ENCODE measurements at regions not wholly inside any gene's neighbourhood (a gene's known extent, or its start where the extent isn't known, plus 50 kb on each side); places are given as distances from the start of the nearest gene placed in this dataset.
"Not testable (repeated sequence)": the region's sequence is repeated elsewhere in the genome, so short reads cannot be mapped to it uniquely, and the experiment has no call there.

DNA sequence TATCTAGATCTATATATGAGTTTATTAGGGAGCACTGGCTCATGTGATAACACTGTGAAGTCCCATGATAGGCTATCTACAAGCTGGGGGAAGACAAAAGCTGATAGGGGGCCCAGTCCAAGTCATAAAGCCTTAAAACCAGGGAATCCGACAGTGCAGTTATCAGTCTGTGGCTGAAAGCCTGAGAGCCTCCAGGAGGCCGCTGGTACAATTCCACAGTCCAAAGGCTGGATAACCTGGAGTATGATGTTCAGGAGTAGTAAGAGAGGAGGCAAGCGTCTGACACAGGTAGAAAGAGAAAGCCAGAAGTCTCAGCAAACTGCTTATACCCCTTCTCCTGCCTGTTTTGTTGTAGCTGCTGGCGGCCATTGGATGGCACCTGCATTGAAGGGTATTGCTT is 177.6 kb upstream of the SPRY1 start:
- no peaks in the 10 kb centered on the region for H3K27me3 ChIP-seq (ENCODE audit: control insufficient read depth in 2 of 2, insufficient read depth in 2 of 2, low read length in 2 of 2)
- H3K27ac ChIP-seq (ENCODE audit: low read depth in 2 of 2, low read length in 2 of 2) = no peak overlapping the region
- no peak overlapping the region for H3K9ac ChIP-seq (ENCODE audit: low read depth in 1 of 2, low read length in 2 of 2)
- H3K4me1 ChIP-seq (ENCODE audit: control insufficient read depth in 2 of 2, insufficient read depth in 2 of 2, low read length in 2 of 2) = no peaks in the 10 kb centered on the region
- H3K4me3 ChIP-seq (ENCODE audit: low read length in 2 of 2) = no peak overlapping the region
- no peaks in the 10 kb centered on the region for H3K9me3 ChIP-seq (ENCODE audit: control insufficient read depth in 2 of 2, low read length in 2 of 2)
- no peaks in the 10 kb centered on the region for H3K36me3 ChIP-seq (ENCODE audit: control insufficient read depth in 2 of 2, insufficient read depth in 2 of 2, low read length in 2 of 2)

DNA sequence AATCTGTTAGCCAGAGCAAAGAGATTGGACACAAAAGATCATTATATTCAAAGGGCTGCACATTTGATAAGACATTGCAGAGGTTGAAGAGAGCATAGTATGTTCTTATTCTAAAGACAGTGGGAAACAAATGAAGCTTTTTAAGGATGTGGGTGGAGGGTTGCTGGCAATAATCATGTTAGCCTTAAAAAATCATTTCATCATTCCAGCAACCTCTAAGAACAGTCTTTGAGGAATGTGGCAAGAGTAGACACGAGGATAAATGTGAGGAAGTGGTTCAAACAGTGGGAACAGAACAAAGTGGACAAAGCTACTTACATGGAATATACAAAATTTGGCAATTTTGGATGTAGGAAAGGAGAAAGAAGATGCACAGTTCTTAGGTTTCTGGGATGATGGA is 167.3 kb upstream of the SPRY1 start:
- Histone ChIP-seq H3K27ac (ENCODE audit: low read depth in 2 of 2, low read length in 2 of 2) (no peak overlapping the region), H3K4me3 (ENCODE audit: low read length in 2 of 2) (no peak overlapping the region), H3K36me3 (ENCODE audit: control insufficient read depth in 2 of 2, insufficient read depth in 2 of 2, low read length in 2 of 2) (no peaks in the 10 kb centered on the region), H3K4me1 (ENCODE audit: control insufficient read depth in 2 of 2, insufficient read depth in 2 of 2, low read length in 2 of 2) (no peaks in the 10 kb centered on the region), H3K27me3 (ENCODE audit: control insufficient read depth in 2 of 2, insufficient read depth in 2 of 2, low read length in 2 of 2) (no peaks in the 10 kb centered on the region), H3K9ac (ENCODE audit: low read depth in 1 of 2, low read length in 2 of 2) (no peak overlapping the region), H3K9me3 (ENCODE audit: control insufficient read depth in 2 of 2, low read length in 2 of 2) (no peaks in the 10 kb centered on the region)

DNA sequence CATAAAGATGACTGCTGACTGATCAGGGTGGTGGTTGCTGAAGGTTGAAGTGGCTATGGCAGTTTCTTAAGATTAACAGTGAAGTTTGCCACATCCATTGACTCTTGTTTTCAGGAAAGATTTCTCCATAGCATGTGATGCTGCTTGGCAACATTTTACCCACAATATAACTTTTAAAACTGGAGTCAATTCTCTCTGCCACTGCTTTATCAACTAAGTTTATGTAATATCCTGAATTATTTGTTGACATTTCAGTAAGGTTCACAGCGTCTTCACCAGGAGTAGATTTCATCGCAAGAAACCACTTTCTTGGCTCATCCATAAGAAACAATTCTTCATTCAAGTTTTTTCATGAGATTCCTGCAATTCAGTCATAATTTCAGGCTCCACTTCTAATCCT is 166.5 kb upstream of the SPRY1 start:
- H3K27ac ChIP-seq (ENCODE audit: low read depth in 2 of 2, low read length in 2 of 2) = no peak overlapping the region
- no peak overlapping the region for H3K9ac ChIP-seq (ENCODE audit: low read depth in 1 of 2, low read length in 2 of 2)
- H3K36me3 ChIP-seq (ENCODE audit: control insufficient read depth in 2 of 2, insufficient read depth in 2 of 2, low read length in 2 of 2) = no peaks in the 10 kb centered on the region
- H3K9me3 ChIP-seq (ENCODE audit: control insufficient read depth in 2 of 2, low read length in 2 of 2) = no peaks in the 10 kb centered on the region
- H3K4me1 ChIP-seq (ENCODE audit: control insufficient read depth in 2 of 2, insufficient read depth in 2 of 2, low read length in 2 of 2) = no peaks in the 10 kb centered on the region
- H3K4me3 ChIP-seq (ENCODE audit: low read length in 2 of 2) = no peak overlapping the region
- no peaks in the 10 kb centered on the region for H3K27me3 ChIP-seq (ENCODE audit: control insufficient read depth in 2 of 2, insufficient read depth in 2 of 2, low read length in 2 of 2)

DNA sequence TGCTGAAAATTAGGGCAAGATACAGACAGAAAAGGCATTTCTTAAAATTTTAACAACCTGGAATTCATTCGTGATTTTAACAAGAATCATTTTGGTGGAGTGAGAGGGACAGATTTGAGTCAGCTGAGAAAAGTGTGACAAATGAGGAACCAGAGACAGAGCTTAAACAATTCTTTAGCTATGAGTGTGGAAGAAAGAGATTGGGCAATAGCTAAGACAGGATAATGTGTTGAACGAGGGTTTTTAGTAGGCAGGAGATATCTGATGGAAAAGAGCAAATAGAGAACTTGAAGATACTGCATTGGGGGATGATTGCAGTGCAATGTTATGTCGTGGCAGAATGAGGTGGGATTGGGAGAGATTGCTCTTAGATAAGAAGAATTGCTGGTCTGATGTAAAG is 164.2 kb upstream of the SPRY1 start:
- Histone ChIP-seq H3K4me1 (ENCODE audit: control insufficient read depth in 2 of 2, insufficient read depth in 2 of 2, low read length in 2 of 2) (no peaks in the 10 kb centered on the region), H3K4me3 (ENCODE audit: low read length in 2 of 2) (no peak overlapping the region), H3K27ac (ENCODE audit: low read depth in 2 of 2, low read length in 2 of 2) (no peak overlapping the region), H3K27me3 (ENCODE audit: control insufficient read depth in 2 of 2, insufficient read depth in 2 of 2, low read length in 2 of 2) (no peaks in the 10 kb centered on the region), H3K36me3 (ENCODE audit: control insufficient read depth in 2 of 2, insufficient read depth in 2 of 2, low read length in 2 of 2) (no peaks in the 10 kb centered on the region), H3K9me3 (ENCODE audit: control insufficient read depth in 2 of 2, low read length in 2 of 2) (no peaks in the 10 kb centered on the region), H3K9ac (ENCODE audit: low read depth in 1 of 2, low read length in 2 of 2) (no peak overlapping the region)

DNA sequence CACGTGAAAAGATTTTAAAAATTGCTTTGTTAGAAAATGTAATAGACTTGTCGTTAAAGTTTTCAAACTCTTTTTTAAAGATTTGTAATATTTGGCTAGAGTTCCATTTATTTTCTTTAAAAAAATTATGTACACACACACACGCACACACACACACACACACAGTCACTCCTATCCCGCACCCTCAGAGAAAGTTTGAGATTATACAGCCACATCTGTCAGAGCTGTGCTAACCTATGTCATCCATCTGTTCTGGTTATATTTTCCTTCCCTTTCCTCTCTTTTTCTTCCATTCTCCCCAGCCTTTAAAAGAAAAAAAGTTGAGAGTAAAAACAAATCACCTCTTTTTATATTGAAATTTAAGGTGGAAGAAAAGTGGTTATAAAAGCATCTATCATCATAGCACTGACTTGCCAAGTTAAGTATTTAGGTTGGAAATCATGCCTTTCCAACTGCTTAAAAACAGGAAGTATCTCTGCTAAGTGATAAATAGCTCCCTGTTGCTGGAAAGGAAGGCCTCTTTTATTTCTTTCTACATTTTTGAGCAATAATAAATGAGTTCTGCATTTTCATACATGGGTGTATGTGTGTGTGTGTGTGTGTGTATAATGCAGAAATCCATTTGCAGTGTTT is 163.3 kb upstream of the SPRY1 start:
- no peak overlapping the region for H3K4me3 ChIP-seq (ENCODE audit: low read length in 2 of 2)
- H3K9me3 ChIP-seq (ENCODE audit: control insufficient read depth in 2 of 2, low read length in 2 of 2) = no peaks in the 10 kb centered on the region
- no peaks in the 10 kb centered on the region for H3K27me3 ChIP-seq (ENCODE audit: control insufficient read depth in 2 of 2, insufficient read depth in 2 of 2, low read length in 2 of 2)
- H3K9ac ChIP-seq (ENCODE audit: low read depth in 1 of 2, low read length in 2 of 2) = no peak overlapping the region
- no peak overlapping the region for H3K27ac ChIP-seq (ENCODE audit: low read depth in 2 of 2, low read length in 2 of 2)
- no peaks in the 10 kb centered on the region for H3K4me1 ChIP-seq (ENCODE audit: control insufficient read depth in 2 of 2, insufficient read depth in 2 of 2, low read length in 2 of 2)
- H3K36me3 ChIP-seq (ENCODE audit: control insufficient read depth in 2 of 2, insufficient read depth in 2 of 2, low read length in 2 of 2) = no peaks in the 10 kb centered on the region

DNA sequence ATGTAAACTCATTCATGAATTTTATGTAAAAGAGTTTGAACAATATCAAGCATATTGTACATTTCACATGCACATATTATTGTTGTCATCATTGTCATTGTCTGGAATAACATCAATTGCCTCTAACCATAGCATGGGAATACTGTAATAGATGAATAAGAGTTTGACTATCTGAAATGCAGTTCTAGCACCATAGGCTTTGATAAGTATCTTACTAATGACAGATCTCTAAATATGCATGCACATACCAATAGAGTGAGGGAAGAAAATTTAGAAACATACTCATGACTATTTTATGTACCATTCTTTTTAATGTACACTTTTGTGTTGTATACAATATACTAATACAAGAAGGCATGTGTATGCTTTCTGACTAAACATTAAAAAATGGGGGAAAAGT is 161.6 kb upstream of the SPRY1 start:
- no peak overlapping the region for H3K4me3 ChIP-seq (ENCODE audit: low read length in 2 of 2)
- no peaks in the 10 kb centered on the region for H3K27me3 ChIP-seq (ENCODE audit: control insufficient read depth in 2 of 2, insufficient read depth in 2 of 2, low read length in 2 of 2)
- H3K9me3 ChIP-seq (ENCODE audit: control insufficient read depth in 2 of 2, low read length in 2 of 2) = no peaks in the 10 kb centered on the region
- H3K9ac ChIP-seq (ENCODE audit: low read depth in 1 of 2, low read length in 2 of 2) = no peak overlapping the region
- no peak overlapping the region for H3K27ac ChIP-seq (ENCODE audit: low read depth in 2 of 2, low read length in 2 of 2)
- H3K4me1 ChIP-seq (ENCODE audit: control insufficient read depth in 2 of 2, insufficient read depth in 2 of 2, low read length in 2 of 2) = no peaks in the 10 kb centered on the region
- H3K36me3 ChIP-seq (ENCODE audit: control insufficient read depth in 2 of 2, insufficient read depth in 2 of 2, low read length in 2 of 2) = no peaks in the 10 kb centered on the region

DNA sequence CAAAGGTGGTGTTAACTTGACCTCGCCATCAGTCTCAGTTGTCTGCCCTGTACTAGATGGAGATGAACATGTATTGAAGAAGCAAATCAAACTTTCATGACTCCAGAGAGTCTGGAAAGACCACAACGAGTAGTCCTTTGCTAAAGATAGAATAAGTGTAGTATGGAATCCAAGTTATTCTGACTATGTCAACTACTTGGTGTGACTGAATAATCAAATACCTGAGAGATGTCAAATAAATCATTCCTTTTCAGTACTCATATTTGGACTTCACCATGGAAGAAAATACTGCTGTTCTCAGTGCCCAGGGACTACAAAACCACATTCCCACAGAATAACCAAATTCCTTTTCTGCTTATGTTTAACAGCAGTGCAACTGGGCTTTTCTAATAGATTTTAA is 161.2 kb upstream of the SPRY1 start:
- no peak overlapping the region for H3K27ac ChIP-seq (ENCODE audit: low read depth in 2 of 2, low read length in 2 of 2)
- no peaks in the 10 kb centered on the region for H3K4me1 ChIP-seq (ENCODE audit: control insufficient read depth in 2 of 2, insufficient read depth in 2 of 2, low read length in 2 of 2)
- H3K4me3 ChIP-seq (ENCODE audit: low read length in 2 of 2) = no peak overlapping the region
- H3K9me3 ChIP-seq (ENCODE audit: control insufficient read depth in 2 of 2, low read length in 2 of 2) = no peaks in the 10 kb centered on the region
- H3K36me3 ChIP-seq (ENCODE audit: control insufficient read depth in 2 of 2, insufficient read depth in 2 of 2, low read length in 2 of 2) = no peaks in the 10 kb centered on the region
- H3K27me3 ChIP-seq (ENCODE audit: control insufficient read depth in 2 of 2, insufficient read depth in 2 of 2, low read length in 2 of 2) = no peaks in the 10 kb centered on the region
- H3K9ac ChIP-seq (ENCODE audit: low read depth in 1 of 2, low read length in 2 of 2) = no peak overlapping the region

DNA sequence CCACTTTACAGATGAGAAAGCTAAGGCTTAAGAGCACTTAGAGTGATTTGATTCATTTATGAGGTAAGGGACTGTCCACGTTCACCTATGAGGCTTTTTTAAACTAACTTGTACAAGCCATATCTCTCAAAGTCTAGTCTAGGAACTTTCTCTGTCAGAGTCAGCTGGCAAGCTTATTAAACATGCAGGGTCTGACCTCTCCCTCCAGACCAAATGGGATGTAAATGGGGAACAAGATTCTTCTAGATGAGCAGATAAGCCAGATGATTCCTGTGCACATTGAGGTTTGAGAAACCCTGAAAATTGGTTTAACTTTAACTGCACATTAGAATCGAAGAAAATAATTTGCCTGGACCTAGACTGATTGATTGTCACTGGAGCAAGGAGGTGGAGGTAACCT is 160.0 kb upstream of the SPRY1 start:
- no peaks in the 10 kb centered on the region for H3K9me3 ChIP-seq (ENCODE audit: control insufficient read depth in 2 of 2, low read length in 2 of 2)
- no peaks in the 10 kb centered on the region for H3K27me3 ChIP-seq (ENCODE audit: control insufficient read depth in 2 of 2, insufficient read depth in 2 of 2, low read length in 2 of 2)
- H3K9ac ChIP-seq (ENCODE audit: low read depth in 1 of 2, low read length in 2 of 2) = no peak overlapping the region
- H3K4me1 ChIP-seq (ENCODE audit: control insufficient read depth in 2 of 2, insufficient read depth in 2 of 2, low read length in 2 of 2) = no peaks in the 10 kb centered on the region
- no peak overlapping the region for H3K4me3 ChIP-seq (ENCODE audit: low read length in 2 of 2)
- H3K27ac ChIP-seq (ENCODE audit: low read depth in 2 of 2, low read length in 2 of 2) = no peak overlapping the region
- H3K36me3 ChIP-seq (ENCODE audit: control insufficient read depth in 2 of 2, insufficient read depth in 2 of 2, low read length in 2 of 2) = no peaks in the 10 kb centered on the region

DNA sequence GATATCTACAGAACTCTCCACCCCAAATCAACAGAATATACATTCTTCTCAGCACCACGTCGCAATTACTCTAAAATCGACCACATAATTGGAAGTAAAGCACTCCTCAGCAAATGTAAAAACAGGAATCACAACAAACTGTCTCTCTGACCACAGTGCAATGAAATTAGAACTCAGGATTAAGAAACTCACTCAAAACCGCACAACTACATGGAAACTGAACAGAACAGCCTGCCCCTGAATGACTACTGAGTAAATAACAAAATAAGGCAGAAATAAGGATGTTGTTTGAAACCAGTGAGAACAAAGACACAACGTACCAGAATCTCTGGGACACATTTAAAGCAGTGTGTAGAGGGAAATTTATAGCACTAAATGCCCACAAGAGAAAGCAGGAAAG is 156.3 kb upstream of the SPRY1 start:
- H3K27me3 ChIP-seq (ENCODE audit: control insufficient read depth in 2 of 2, insufficient read depth in 2 of 2, low read length in 2 of 2); H3K4me3 ChIP-seq (ENCODE audit: low read length in 2 of 2); H3K27ac ChIP-seq (ENCODE audit: low read depth in 2 of 2, low read length in 2 of 2): not testable (repeated sequence)

DNA sequence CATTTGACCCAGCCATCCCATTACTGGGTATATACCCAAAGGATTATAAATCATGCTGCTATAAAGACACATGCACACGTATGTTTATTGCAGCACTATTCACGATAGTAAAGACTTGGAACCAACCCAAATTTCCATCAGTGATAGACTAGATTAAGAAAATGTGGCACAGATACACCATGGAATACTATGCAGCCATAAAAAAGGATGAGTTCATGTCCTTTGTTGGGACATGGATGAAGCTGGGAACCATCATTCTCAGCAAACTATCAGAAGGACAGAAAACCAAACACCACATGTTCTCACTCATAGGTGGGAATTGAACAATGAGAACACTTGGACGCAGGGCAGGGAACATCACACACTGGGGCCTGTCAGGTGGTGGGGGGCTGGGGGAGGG is 153.4 kb upstream of the SPRY1 start:
- H3K9ac ChIP-seq (ENCODE audit: low read depth in 1 of 2, low read length in 2 of 2); H3K9me3 ChIP-seq (ENCODE audit: control insufficient read depth in 2 of 2, low read length in 2 of 2); H3K36me3 ChIP-seq (ENCODE audit: control insufficient read depth in 2 of 2, insufficient read depth in 2 of 2, low read length in 2 of 2); H3K4me3 ChIP-seq (ENCODE audit: low read length in 2 of 2); H3K27me3 ChIP-seq (ENCODE audit: control insufficient read depth in 2 of 2, insufficient read depth in 2 of 2, low read length in 2 of 2); H3K27ac ChIP-seq (ENCODE audit: low read depth in 2 of 2, low read length in 2 of 2); H3K4me1 ChIP-seq (ENCODE audit: control insufficient read depth in 2 of 2, insufficient read depth in 2 of 2, low read length in 2 of 2): not testable (repeated sequence)

More for the DNA sequence above, 156.3 kb upstream of the SPRY1 start:
- not testable (repeated sequence) for H3K9ac ChIP-seq (ENCODE audit: low read depth in 1 of 2, low read length in 2 of 2); H3K4me1 ChIP-seq (ENCODE audit: control insufficient read depth in 2 of 2, insufficient read depth in 2 of 2, low read length in 2 of 2); H3K36me3 ChIP-seq (ENCODE audit: control insufficient read depth in 2 of 2, insufficient read depth in 2 of 2, low read length in 2 of 2); H3K9me3 ChIP-seq (ENCODE audit: control insufficient read depth in 2 of 2, low read length in 2 of 2)

DNA sequence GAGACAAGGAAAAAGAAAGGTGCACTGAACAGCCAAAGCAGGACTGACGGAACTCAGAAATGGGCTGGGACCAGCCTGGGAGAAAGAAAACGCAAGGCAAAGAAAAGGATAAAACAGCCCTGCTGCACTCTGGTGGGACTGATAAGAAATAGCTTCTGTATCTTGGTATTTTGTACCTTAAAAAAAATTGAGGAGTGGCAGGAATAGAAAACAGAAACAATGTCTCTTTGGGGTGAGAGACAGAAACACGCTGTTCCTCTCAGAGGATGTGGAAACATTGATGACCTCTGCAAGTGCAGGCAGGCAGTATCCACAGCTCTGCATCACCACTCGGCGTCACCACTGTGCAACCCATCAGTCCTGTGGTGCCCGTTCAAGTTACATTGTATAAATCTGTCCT is 152.5 kb upstream of the SPRY1 start:
- no peaks in the 10 kb centered on the region for H3K9me3 ChIP-seq (ENCODE audit: control insufficient read depth in 2 of 2, low read length in 2 of 2)
- H3K27ac ChIP-seq (ENCODE audit: low read depth in 2 of 2, low read length in 2 of 2) = no peak overlapping the region
- H3K27me3 ChIP-seq (ENCODE audit: control insufficient read depth in 2 of 2, insufficient read depth in 2 of 2, low read length in 2 of 2) = no peaks in the 10 kb centered on the region
- no peak overlapping the region for H3K4me3 ChIP-seq (ENCODE audit: low read length in 2 of 2)
- H3K36me3 ChIP-seq (ENCODE audit: control insufficient read depth in 2 of 2, insufficient read depth in 2 of 2, low read length in 2 of 2) = no peaks in the 10 kb centered on the region
- no peaks in the 10 kb centered on the region for H3K4me1 ChIP-seq (ENCODE audit: control insufficient read depth in 2 of 2, insufficient read depth in 2 of 2, low read length in 2 of 2)
- no peak overlapping the region for H3K9ac ChIP-seq (ENCODE audit: low read depth in 1 of 2, low read length in 2 of 2)
